ENCODE measurements at regions not wholly inside any gene's neighbourhood (a gene's known extent, or its start where the extent isn't known, plus 50 kb on each side); places are given as distances from the start of the nearest gene placed in this dataset.

GRCh38 chr2:123500346-123500745 lies 524.7 kb upstream of the CNTNAP5 start:
- Histone ChIP-seq H4K20me1 (ENCODE audit: insufficient read depth, low read depth, low read length) (no peaks in the 10 kb centered on the region), H3K9me2 (replicated peaks; ENCODE audit: insufficient read depth, low read length) (no peaks in the 10 kb centered on the region), H3K27me3 (ENCODE audit: low read length) (0 out of 2 replicates have a peak, but pooled peaks cover 2% of the 10 kb centered on the region), H3K4me2 (ENCODE audit: low read depth, low read length, poor library complexity, severe bottlenecking) (no peak overlapping the region), H3K9ac (ENCODE audit: low read length) (no peak overlapping the region), H3K4me1 (ENCODE audit: low read length) (no peaks in the 10 kb centered on the region), H3K36me3 (ENCODE audit: insufficient read depth, low read length) (no peaks in the 10 kb centered on the region), H3K79me2 (ENCODE audit: low read length) (no peaks in the 10 kb centered on the region), H3K9me3 (ENCODE audit: low read length) (no peaks in the 10 kb centered on the region), H3K27ac (ENCODE audit: low read length) (no peak overlapping the region), H2AFZ (ENCODE audit: low read length) (no peak overlapping the region), H3K4me3 (ENCODE audit: low read length) (no peak overlapping the region)
- DNase-seq, result no peak

- no peak for DNase-seq
- Histone ChIP-seq H3K9ac (ENCODE audit: low read length) (no peak overlapping the region), H2AFZ (ENCODE audit: low read length) (no peak overlapping the region), H3K9me3 (ENCODE audit: low read length) (no peaks in the 10 kb centered on the region), H3K27me3 (ENCODE audit: low read length) (0 out of 2 replicates have a peak, but pooled peaks cover 2% of the 10 kb centered on the region), H3K9me2 (replicated peaks; ENCODE audit: insufficient read depth, low read length) (no peaks in the 10 kb centered on the region), H3K27ac (ENCODE audit: low read length) (no peak overlapping the region), H4K20me1 (ENCODE audit: insufficient read depth, low read depth, low read length) (no peaks in the 10 kb centered on the region), H3K36me3 (ENCODE audit: insufficient read depth, low read length) (no peaks in the 10 kb centered on the region), H3K79me2 (ENCODE audit: low read length) (no peaks in the 10 kb centered on the region), H3K4me1 (ENCODE audit: low read length) (no peaks in the 10 kb centered on the region), H3K4me2 (ENCODE audit: low read depth, low read length, poor library complexity, severe bottlenecking) (no peak overlapping the region), H3K4me3 (ENCODE audit: low read length) (no peak overlapping the region)
Observed at GRCh38 chr2:123500988-123501387, 524.1 kb upstream of the CNTNAP5 start.

GRCh38 chr2:123502931-123503330 lies 522.2 kb upstream of the CNTNAP5 start:
- no peak for DNase-seq
- no peak overlapping the region for H3K4me2 ChIP-seq (ENCODE audit: low read depth, low read length, poor library complexity, severe bottlenecking)
- 0 out of 2 replicates have a peak, but pooled peaks cover 2% of the 10 kb centered on the region for H3K27me3 ChIP-seq (ENCODE audit: low read length)
- no peaks in the 10 kb centered on the region for H3K79me2 ChIP-seq (ENCODE audit: low read length)
- H3K4me3 ChIP-seq (ENCODE audit: low read length), result no peak overlapping the region
- no peak overlapping the region for H3K27ac ChIP-seq (ENCODE audit: low read length)
- H3K36me3 ChIP-seq (ENCODE audit: insufficient read depth, low read length), result no peaks in the 10 kb centered on the region
- no peaks in the 10 kb centered on the region for H3K9me2 ChIP-seq (replicated peaks; ENCODE audit: insufficient read depth, low read length)
- H3K4me1 ChIP-seq (ENCODE audit: low read length), result no peaks in the 10 kb centered on the region
- no peaks in the 10 kb centered on the region for H4K20me1 ChIP-seq (ENCODE audit: insufficient read depth, low read depth, low read length)
- no peaks in the 10 kb centered on the region for H3K9me3 ChIP-seq (ENCODE audit: low read length)
- no peak overlapping the region for H2AFZ ChIP-seq (ENCODE audit: low read length)
- H3K9ac ChIP-seq (ENCODE audit: low read length), result no peak overlapping the region

GRCh38 chr2:123512547-123512946 lies 512.5 kb upstream of the CNTNAP5 start:
- H3K79me2 ChIP-seq (ENCODE audit: low read length), result no peaks in the 10 kb centered on the region
- H3K36me3 ChIP-seq (ENCODE audit: insufficient read depth, low read length), result no peaks in the 10 kb centered on the region

GRCh38 chr2:123513351-123513750 lies 511.7 kb upstream of the CNTNAP5 start:
- Histone ChIP-seq H3K9me3 (ENCODE audit: low read length) (no peaks in the 10 kb centered on the region), H3K36me3 (ENCODE audit: insufficient read depth, low read length) (no peaks in the 10 kb centered on the region), H4K20me1 (ENCODE audit: insufficient read depth, low read depth, low read length) (no peaks in the 10 kb centered on the region), H3K79me2 (ENCODE audit: low read length) (no peaks in the 10 kb centered on the region), H3K9ac (ENCODE audit: low read length) (no peak overlapping the region), H2AFZ (ENCODE audit: low read length) (no peak overlapping the region), H3K9me2 (replicated peaks; ENCODE audit: insufficient read depth, low read length) (no peaks in the 10 kb centered on the region), H3K4me3 (ENCODE audit: low read length) (no peak overlapping the region), H3K27me3 (ENCODE audit: low read length) (no peaks in the 10 kb centered on the region), H3K4me1 (ENCODE audit: low read length) (no peaks in the 10 kb centered on the region), H3K4me2 (ENCODE audit: low read depth, low read length, poor library complexity, severe bottlenecking) (no peak overlapping the region), H3K27ac (ENCODE audit: low read length) (no peak overlapping the region)
- DNase-seq, result no peak

More at GRCh38 chr2:123512547-123512946, 512.5 kb upstream of the CNTNAP5 start:
- no peak for DNase-seq
- Histone ChIP-seq H3K4me3 (ENCODE audit: low read length) (no peak overlapping the region), H3K9me2 (replicated peaks; ENCODE audit: insufficient read depth, low read length) (no peaks in the 10 kb centered on the region), H3K9ac (ENCODE audit: low read length) (no peak overlapping the region), H3K27me3 (ENCODE audit: low read length) (no peaks in the 10 kb centered on the region), H3K27ac (ENCODE audit: low read length) (no peak overlapping the region), H3K9me3 (ENCODE audit: low read length) (no peaks in the 10 kb centered on the region), H3K4me2 (ENCODE audit: low read depth, low read length, poor library complexity, severe bottlenecking) (no peak overlapping the region), H3K4me1 (ENCODE audit: low read length) (no peaks in the 10 kb centered on the region), H2AFZ (ENCODE audit: low read length) (no peak overlapping the region), H4K20me1 (ENCODE audit: insufficient read depth, low read depth, low read length) (no peaks in the 10 kb centered on the region)

GRCh38 chr2:123514613-123515207 lies 510.4 kb upstream of the CNTNAP5 start:
- no peaks in the 10 kb centered on the region for H3K79me2 ChIP-seq (ENCODE audit: low read length)
- DNase-seq, result no peak
- H3K4me2 ChIP-seq (ENCODE audit: low read depth, low read length, poor library complexity, severe bottlenecking), result no peak overlapping the region
- no peaks in the 10 kb centered on the region for H3K4me1 ChIP-seq (ENCODE audit: low read length)
- no peak overlapping the region for H3K27ac ChIP-seq (ENCODE audit: low read length)
- no peak overlapping the region for H3K9ac ChIP-seq (ENCODE audit: low read length)
- no peaks in the 10 kb centered on the region for H4K20me1 ChIP-seq (ENCODE audit: insufficient read depth, low read depth, low read length)
- H2AFZ ChIP-seq (ENCODE audit: low read length), result no peak overlapping the region
- H3K4me3 ChIP-seq (ENCODE audit: low read length), result no peak overlapping the region
- no peaks in the 10 kb centered on the region for H3K9me3 ChIP-seq (ENCODE audit: low read length)
- no peaks in the 10 kb centered on the region for H3K27me3 ChIP-seq (ENCODE audit: low read length)
- H3K36me3 ChIP-seq (ENCODE audit: insufficient read depth, low read length), result no peaks in the 10 kb centered on the region
- H3K9me2 ChIP-seq (replicated peaks; ENCODE audit: insufficient read depth, low read length), result no peaks in the 10 kb centered on the region

GRCh38 chr2:123518367-123518766 lies 506.7 kb upstream of the CNTNAP5 start:
- H3K9me3 ChIP-seq (ENCODE audit: low read length), result no peaks in the 10 kb centered on the region; the same call in 1 of the 2 replicates
- no peaks in the 10 kb centered on the region for H4K20me1 ChIP-seq (ENCODE audit: insufficient read depth, low read depth, low read length)
- no peaks in the 10 kb centered on the region for H3K9me2 ChIP-seq (replicated peaks; ENCODE audit: insufficient read depth, low read length)
- no peak for DNase-seq
- H2AFZ ChIP-seq (ENCODE audit: low read length), result no peak overlapping the region
- no peak overlapping the region for H3K27ac ChIP-seq (ENCODE audit: low read length)
- no peaks in the 10 kb centered on the region for H3K36me3 ChIP-seq (ENCODE audit: insufficient read depth, low read length)
- no peak overlapping the region for H3K4me3 ChIP-seq (ENCODE audit: low read length)
- no peak overlapping the region for H3K9ac ChIP-seq (ENCODE audit: low read length)
- no peak overlapping the region for H3K4me2 ChIP-seq (ENCODE audit: low read depth, low read length, poor library complexity, severe bottlenecking)
- no peaks in the 10 kb centered on the region for H3K79me2 ChIP-seq (ENCODE audit: low read length)
- no peaks in the 10 kb centered on the region for H3K27me3 ChIP-seq (ENCODE audit: low read length)
- H3K4me1 ChIP-seq (ENCODE audit: low read length), result no peaks in the 10 kb centered on the region

- no peak for DNase-seq
- Histone ChIP-seq H3K27me3 (ENCODE audit: low read length) (no peaks in the 10 kb centered on the region), H3K4me1 (ENCODE audit: low read length) (no peaks in the 10 kb centered on the region), H3K4me2 (ENCODE audit: low read depth, low read length, poor library complexity, severe bottlenecking) (no peak overlapping the region), H4K20me1 (ENCODE audit: insufficient read depth, low read depth, low read length) (no peaks in the 10 kb centered on the region), H3K36me3 (ENCODE audit: insufficient read depth, low read length) (no peaks in the 10 kb centered on the region), H3K9ac (ENCODE audit: low read length) (no peak overlapping the region), H2AFZ (ENCODE audit: low read length) (no peak overlapping the region), H3K9me3 (ENCODE audit: low read length) (no peaks in the 10 kb centered on the region; the same call in 1 of the 2 replicates), H3K9me2 (replicated peaks; ENCODE audit: insufficient read depth, low read length) (no peaks in the 10 kb centered on the region), H3K27ac (ENCODE audit: low read length) (no peak overlapping the region), H3K4me3 (ENCODE audit: low read length) (no peak overlapping the region), H3K79me2 (ENCODE audit: low read length) (no peaks in the 10 kb centered on the region)
Observed at GRCh38 chr2:123521854-123522253, 503.2 kb upstream of the CNTNAP5 start.
